Activated CD4-positive, alpha-beta T cell treated with anti-CD3 and anti-CD28 coated beads, Interleukin-2, amount 10 ng/mL, durations not matched to agents 7 days and 5 days (primary cell): ENCODE measurements at regions not wholly inside any gene's neighbourhood (a gene's known extent, or its start where the extent isn't known, plus 50 kb on each side); places are given as distances from the start of the nearest gene placed in this dataset.

Experiments used
- CTCF ChIA-PET: fragments of 350-600 bp; sonication (Branson Sonifier 250); formaldehyde crosslinking; loops from one replicate; lab custom pipeline; 2021; ENCODE audit warnings: antibody characterized with exemption; lab: Charles Lee
- POLR2A ChIA-PET: fragments of 350-600 bp; sonication (Branson Sonifier 250); formaldehyde crosslinking; loops from one replicate; lab custom pipeline; 2021; ENCODE audit warnings: antibody characterized with exemption; lab: Charles Lee
- DNase-seq: peaks from one replicate; pipeline ENCODE4 v3.0.0-alpha.2; 2020
- H3K27ac Mint-ChIP-seq: one replicate; pipeline ENCODE4 v1.8.0; 2021; ENCODE audit warnings: mild to moderate bottlenecking, moderate library complexity, mixed read lengths
- H3K27me3 Mint-ChIP-seq: one replicate; pipeline ENCODE4 v1.8.0; 2021; ENCODE audit warnings: mixed read lengths
- H3K36me3 Mint-ChIP-seq: one replicate; pipeline ENCODE4 v1.8.0; 2021; ENCODE audit warnings: low read depth, mixed read lengths
- H3K4me1 Mint-ChIP-seq: one replicate; pipeline ENCODE4 v1.8.0; 2021; ENCODE audit warnings: mixed read lengths
- H3K4me3 Mint-ChIP-seq: one replicate; pipeline ENCODE4 v1.8.0; 2021; ENCODE audit warnings: mild to moderate bottlenecking, moderate library complexity, mixed read lengths
- H3K9me3 Mint-ChIP-seq: one replicate; pipeline ENCODE4 v1.8.0; 2021; ENCODE audit warnings: mixed read lengths

- ChIA-PET POLR2A (no interaction called here), CTCF (no interaction called here)
- Mint-ChIP-seq H3K27ac (no peak overlapping the region), H3K9me3 (peaks cover 10% of the 10 kb centered on the region), H3K36me3 (no peaks in the 10 kb centered on the region), H3K4me3 (no peak overlapping the region), H3K4me1 (no peaks in the 10 kb centered on the region), H3K27me3 (no peaks in the 10 kb centered on the region)
- no peak for DNase-seq
Measured at GRCh38 chr4:96526625-96527024, 686.7 kb downstream of the PDHA2 start.

GRCh38 chr4:96531836-96532235 is 691.9 kb downstream of the PDHA2 start:
- no peak overlapping the region for H3K27ac Mint-ChIP-seq
- DNase-seq = no peak
- H3K4me3 Mint-ChIP-seq = no peak overlapping the region
- H3K36me3 Mint-ChIP-seq = no peaks in the 10 kb centered on the region
- no peaks in the 10 kb centered on the region for H3K27me3 Mint-ChIP-seq
- ChIA-PET CTCF (no interaction called here), POLR2A (no interaction called here)
- H3K4me1 Mint-ChIP-seq = no peaks in the 10 kb centered on the region
- H3K9me3 Mint-ChIP-seq = peaks cover 6% of the 10 kb centered on the region

- Mint-ChIP-seq H3K36me3 (no peaks in the 10 kb centered on the region), H3K4me1 (no peaks in the 10 kb centered on the region), H3K27ac (no peak overlapping the region), H3K4me3 (no peak overlapping the region), H3K9me3 (no peaks in the 10 kb centered on the region), H3K27me3 (no peaks in the 10 kb centered on the region)
- POLR2A ChIA-PET = no interaction called here
- no peak for DNase-seq
- CTCF ChIA-PET = no interaction called here
Measured at GRCh38 chr4:96543346-96543745, 703.5 kb downstream of the PDHA2 start.

- no peaks in the 10 kb centered on the region for H3K4me1 Mint-ChIP-seq
- ChIA-PET CTCF (no interaction called here), POLR2A (no interaction called here)
- no peaks in the 10 kb centered on the region for H3K9me3 Mint-ChIP-seq
- H3K4me3 Mint-ChIP-seq = no peak overlapping the region
- H3K36me3 Mint-ChIP-seq = no peaks in the 10 kb centered on the region
- H3K27me3 Mint-ChIP-seq = no peaks in the 10 kb centered on the region
- no peak overlapping the region for H3K27ac Mint-ChIP-seq
- DNase-seq = no peak
Measured at GRCh38 chr4:96558466-96558865, 718.6 kb downstream of the PDHA2 start.

GRCh38 chr4:96566755-96567154 is 726.9 kb downstream of the PDHA2 start:
- no peaks in the 10 kb centered on the region for H3K27me3 Mint-ChIP-seq
- H3K4me3 Mint-ChIP-seq = no peak overlapping the region
- peaks cover under 1% of the 10 kb centered on the region for H3K9me3 Mint-ChIP-seq
- H3K36me3 Mint-ChIP-seq = no peaks in the 10 kb centered on the region
- POLR2A ChIA-PET = no interaction called here
- CTCF ChIA-PET = no interaction called here
- no peak overlapping the region for H3K27ac Mint-ChIP-seq
- no peak for DNase-seq
- no peaks in the 10 kb centered on the region for H3K4me1 Mint-ChIP-seq

- peaks cover 2% of the 10 kb centered on the region for H3K9me3 Mint-ChIP-seq
- no peak overlapping the region for H3K4me3 Mint-ChIP-seq
Measured at GRCh38 chr4:96585304-96585703, 745.4 kb downstream of the PDHA2 start.

GRCh38 chr4:96593422-96593821 is 753.5 kb downstream of the PDHA2 start:
- ChIA-PET CTCF (no interaction called here), POLR2A (no interaction called here)
- no peak for DNase-seq
- no peaks in the 10 kb centered on the region for H3K4me1 Mint-ChIP-seq
- H3K9me3 Mint-ChIP-seq = peaks cover 5% of the 10 kb centered on the region
- H3K27me3 Mint-ChIP-seq = no peaks in the 10 kb centered on the region
- H3K4me3 Mint-ChIP-seq = no peak overlapping the region
- H3K36me3 Mint-ChIP-seq = no peaks in the 10 kb centered on the region
- H3K27ac Mint-ChIP-seq = no peak overlapping the region

More at GRCh38 chr4:96585304-96585703, 745.4 kb downstream of the PDHA2 start:
- no peaks in the 10 kb centered on the region for H3K27me3 Mint-ChIP-seq
- DNase-seq = no peak
- H3K36me3 Mint-ChIP-seq = no peaks in the 10 kb centered on the region
- H3K4me1 Mint-ChIP-seq = no peaks in the 10 kb centered on the region
- POLR2A ChIA-PET = no interaction called here
- CTCF ChIA-PET = no interaction called here
- H3K27ac Mint-ChIP-seq = no peak overlapping the region

- Mint-ChIP-seq H3K4me3 (no peak overlapping the region), H3K27me3 (no peaks in the 10 kb centered on the region), H3K36me3 (no peaks in the 10 kb centered on the region), H3K4me1 (no peaks in the 10 kb centered on the region), H3K27ac (no peak overlapping the region), H3K9me3 (no peaks in the 10 kb centered on the region)
- no peak for DNase-seq
- ChIA-PET CTCF (no interaction called here), POLR2A (no interaction called here)
Measured at GRCh38 chr4:96598465-96598864, 758.6 kb downstream of the PDHA2 start.

GRCh38 chr4:96599752-96600151 is 759.9 kb downstream of the PDHA2 start:
- Mint-ChIP-seq H3K36me3 (no peaks in the 10 kb centered on the region), H3K4me1 (no peaks in the 10 kb centered on the region), H3K4me3 (no peak overlapping the region), H3K9me3 (no peaks in the 10 kb centered on the region), H3K27me3 (no peaks in the 10 kb centered on the region), H3K27ac (no peak overlapping the region)
- DNase-seq = no peak
- ChIA-PET POLR2A (no interaction called here), CTCF (no interaction called here)

- Mint-ChIP-seq H3K36me3 (no peaks in the 10 kb centered on the region), H3K27me3 (no peaks in the 10 kb centered on the region), H3K4me3 (no peak overlapping the region), H3K27ac (no peak overlapping the region), H3K4me1 (no peaks in the 10 kb centered on the region), H3K9me3 (peaks cover 2% of the 10 kb centered on the region)
- CTCF ChIA-PET = no interaction called here
- POLR2A ChIA-PET = no interaction called here
- no peak for DNase-seq
Measured at GRCh38 chr4:96602661-96603060, 762.8 kb downstream of the PDHA2 start.

- no peaks in the 10 kb centered on the region for H3K27me3 Mint-ChIP-seq
- peaks cover 2% of the 10 kb centered on the region for H3K9me3 Mint-ChIP-seq
- H3K4me1 Mint-ChIP-seq = no peaks in the 10 kb centered on the region
- POLR2A ChIA-PET = no interaction called here
- no peak overlapping the region for H3K4me3 Mint-ChIP-seq
- no peaks in the 10 kb centered on the region for H3K36me3 Mint-ChIP-seq
- H3K27ac Mint-ChIP-seq = no peak overlapping the region
- CTCF ChIA-PET = no interaction called here
- DNase-seq = no peak
Measured at GRCh38 chr4:96603641-96604040, 763.7 kb downstream of the PDHA2 start.

- no peaks in the 10 kb centered on the region for H3K36me3 Mint-ChIP-seq
- no peak overlapping the region for H3K4me3 Mint-ChIP-seq
- ChIA-PET CTCF (no interaction called here), POLR2A (no interaction called here)
- no peaks in the 10 kb centered on the region for H3K27me3 Mint-ChIP-seq
- H3K9me3 Mint-ChIP-seq = peaks cover 2% of the 10 kb centered on the region
- H3K27ac Mint-ChIP-seq = no peak overlapping the region
- no peak for DNase-seq
- no peaks in the 10 kb centered on the region for H3K4me1 Mint-ChIP-seq
Measured at GRCh38 chr4:96606451-96606850, 766.6 kb downstream of the PDHA2 start.

GRCh38 chr4:96626023-96626422 is 786.1 kb downstream of the PDHA2 start:
- no peak overlapping the region for H3K4me3 Mint-ChIP-seq
- no peaks in the 10 kb centered on the region for H3K36me3 Mint-ChIP-seq
- H3K4me1 Mint-ChIP-seq = no peaks in the 10 kb centered on the region
- H3K27ac Mint-ChIP-seq = no peak overlapping the region
- ChIA-PET CTCF (no interaction called here), POLR2A (no interaction called here)
- no peak for DNase-seq
- H3K27me3 Mint-ChIP-seq = no peaks in the 10 kb centered on the region
- H3K9me3 Mint-ChIP-seq = no peaks in the 10 kb centered on the region

GRCh38 chr4:96630839-96631238 is 790.9 kb downstream of the PDHA2 start:
- POLR2A ChIA-PET = no interaction called here
- no peak for DNase-seq
- Mint-ChIP-seq H3K27me3 (no peaks in the 10 kb centered on the region), H3K4me3 (no peak overlapping the region), H3K27ac (no peak overlapping the region), H3K9me3 (peaks cover 3% of the 10 kb centered on the region), H3K4me1 (no peaks in the 10 kb centered on the region), H3K36me3 (no peaks in the 10 kb centered on the region)
- CTCF ChIA-PET = no interaction called here
